Mucosa of descending colon (tissue), 3 donors: ENCODE measurements at regions not wholly inside any gene's neighbourhood (a gene's known extent, or its start where the extent isn't known, plus 50 kb on each side); places are given as distances from the start of the nearest gene placed in this dataset.

Source experiments
- ATAC-seq: fragments of 200-7000 bp; cut with Tn5 transposase; one replicate; pipeline ENCODE4 v1.9.1; 2020; ENCODE audit warnings: mild to moderate bottlenecking, moderate library complexity
- DNase-seq, 3 donors: peaks; one replicate each; pipeline ENCODE4 v3.0.0-alpha.2; 2020
- H3K36me3 ChIP-seq: fragments of 200-600 bp; one replicate; pipeline ENCODE4 v1.8.0; 2021; ENCODE audit warnings: low read depth, mild to moderate bottlenecking
- H3K4me1 ChIP-seq: fragments of 200-600 bp; one replicate; pipeline ENCODE4 v1.8.0; 2021; ENCODE audit warnings: low read depth, mild to moderate bottlenecking
- H3K4me3 ChIP-seq: fragments of 200-600 bp; one replicate; pipeline ENCODE4 v1.8.0; 2021; ENCODE audit warnings: mild to moderate bottlenecking
- H3K9me3 ChIP-seq: fragments of 200-600 bp; one replicate; pipeline ENCODE4 v1.8.0; 2021; ENCODE audit warnings: mild to moderate bottlenecking
- intact Hi-C, 2 donors: fragments of 100-400 bp; cut with DNase I in 1 of 2; cut with micrococcal nuclease in 1 of 2; formaldehyde crosslinking; loops; one replicate each; pipeline versions ENCODE4 v1.11.0 to v1.11.1; 2022; cut with DNase I, micrococcal nuclease
- TF ChIP-seq, protein P1 (sequence below): fragments of 200-600 bp; IDR thresholded peaks from one replicate; pipeline ENCODE4 v1.8.0; 2022; ENCODE audit warnings: antibody characterized with exemption, mild to moderate bottlenecking
- donor health status: DM: no; HTN: no; CAD: no; lungs with moderate emphysema.
- donor health status: DM: no; HTN: no; CAD: no.
- donor health status: DM: no; HTN: yes; CAD: no.

GRCh38 chr2:53253244-53253643 lies 514.4 kb upstream of the CHAC2 start:
- ATAC-seq (no peak), DNase-seq (no peak)
- Histone ChIP-seq H3K36me3 (no peaks in the 10 kb centered on the region), H3K9me3 (no peaks in the 10 kb centered on the region), H3K4me1 (no peaks in the 10 kb centered on the region), H3K4me3 (no peak overlapping the region)
- TF ChIP-seq, protein P1, sequence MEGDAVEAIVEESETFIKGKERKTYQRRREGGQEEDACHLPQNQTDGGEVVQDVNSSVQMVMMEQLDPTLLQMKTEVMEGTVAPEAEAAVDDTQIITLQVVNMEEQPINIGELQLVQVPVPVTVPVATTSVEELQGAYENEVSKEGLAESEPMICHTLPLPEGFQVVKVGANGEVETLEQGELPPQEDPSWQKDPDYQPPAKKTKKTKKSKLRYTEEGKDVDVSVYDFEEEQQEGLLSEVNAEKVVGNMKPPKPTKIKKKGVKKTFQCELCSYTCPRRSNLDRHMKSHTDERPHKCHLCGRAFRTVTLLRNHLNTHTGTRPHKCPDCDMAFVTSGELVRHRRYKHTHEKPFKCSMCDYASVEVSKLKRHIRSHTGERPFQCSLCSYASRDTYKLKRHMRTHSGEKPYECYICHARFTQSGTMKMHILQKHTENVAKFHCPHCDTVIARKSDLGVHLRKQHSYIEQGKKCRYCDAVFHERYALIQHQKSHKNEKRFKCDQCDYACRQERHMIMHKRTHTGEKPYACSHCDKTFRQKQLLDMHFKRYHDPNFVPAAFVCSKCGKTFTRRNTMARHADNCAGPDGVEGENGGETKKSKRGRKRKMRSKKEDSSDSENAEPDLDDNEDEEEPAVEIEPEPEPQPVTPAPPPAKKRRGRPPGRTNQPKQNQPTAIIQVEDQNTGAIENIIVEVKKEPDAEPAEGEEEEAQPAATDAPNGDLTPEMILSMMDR = no peak
- intact Hi-C loops = no loop called here

DNA sequence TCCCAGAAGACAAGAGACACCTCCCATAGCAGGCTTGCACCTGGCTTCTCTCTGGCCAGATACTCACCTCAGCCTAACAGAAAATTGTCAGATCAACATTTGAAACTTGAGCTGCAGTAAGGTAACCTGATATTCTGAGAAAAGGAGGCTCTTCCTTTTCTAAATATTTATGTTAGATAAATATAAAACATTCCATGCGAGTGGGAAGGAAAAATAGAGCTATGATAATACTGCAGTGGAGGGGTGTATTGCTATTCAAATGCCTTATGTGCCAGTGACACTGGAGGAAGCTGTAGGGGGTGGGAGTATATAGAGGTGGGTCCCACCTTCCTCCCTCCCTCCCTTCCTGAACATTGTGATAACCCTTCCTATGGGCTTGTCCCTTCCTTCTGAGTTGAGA lies 515.5 kb upstream of the CHAC2 start:
- intact Hi-C loops = no loop called here
- Histone ChIP-seq H3K36me3 (no peaks in the 10 kb centered on the region), H3K4me3 (no peak overlapping the region), H3K4me1 (no peaks in the 10 kb centered on the region), H3K9me3 (no peaks in the 10 kb centered on the region)
- ATAC-seq = no peak
- TF ChIP-seq, protein P1 = no peak
- no peak for DNase-seq

- no peak for ATAC-seq
Measured at GRCh38 chr2:53247956-53248735, 519.5 kb upstream of the CHAC2 start.

GRCh38 chr2:53243430-53243829 lies 524.2 kb upstream of the CHAC2 start:
- intact Hi-C loops = no loop called here
- Histone ChIP-seq H3K4me3 (no peak overlapping the region), H3K4me1 (no peaks in the 10 kb centered on the region), H3K36me3 (no peaks in the 10 kb centered on the region), H3K9me3 (no peaks in the 10 kb centered on the region)
- TF ChIP-seq, protein P1 = no peak
- DNase-seq = no peak
- no peak for ATAC-seq

More at GRCh38 chr2:53247956-53248735, 519.5 kb upstream of the CHAC2 start:
- Histone ChIP-seq H3K36me3 (no peaks in the 10 kb centered on the region), H3K4me1 (no peaks in the 10 kb centered on the region), H3K9me3 (no peaks in the 10 kb centered on the region), H3K4me3 (no peak overlapping the region)
- DNase-seq = no peak
- intact Hi-C loops = no loop called here
- TF ChIP-seq, protein P1 = no peak

GRCh38 chr2:53242090-53242489 lies 525.5 kb upstream of the CHAC2 start:
- Histone ChIP-seq H3K4me3 (no peak overlapping the region), H3K9me3 (no peaks in the 10 kb centered on the region), H3K4me1 (no peaks in the 10 kb centered on the region), H3K36me3 (no peaks in the 10 kb centered on the region)
- DNase-seq = peak in 1 of 3 donors; percentile 29
- intact Hi-C loops = no loop called here
- TF ChIP-seq, protein P1 = no peak
- ATAC-seq = peak; percentile 40
